HG03378 (cell line): ENCODE measurements at regions not wholly inside any gene's neighbourhood (a gene's known extent, or its start where the extent isn't known, plus 50 kb on each side); places are given as distances from the start of the nearest gene placed in this dataset.

ENCODE experiments used
- ATAC-seq: cut with Tn5 transposase; IDR thresholded peaks from one replicate; pipeline ENCODE4 v1.9.1; 2021; ENCODE audit warnings: mild to moderate bottlenecking, moderate library complexity; ENCODE audit not compliant: unreplicated experiment

DNA sequence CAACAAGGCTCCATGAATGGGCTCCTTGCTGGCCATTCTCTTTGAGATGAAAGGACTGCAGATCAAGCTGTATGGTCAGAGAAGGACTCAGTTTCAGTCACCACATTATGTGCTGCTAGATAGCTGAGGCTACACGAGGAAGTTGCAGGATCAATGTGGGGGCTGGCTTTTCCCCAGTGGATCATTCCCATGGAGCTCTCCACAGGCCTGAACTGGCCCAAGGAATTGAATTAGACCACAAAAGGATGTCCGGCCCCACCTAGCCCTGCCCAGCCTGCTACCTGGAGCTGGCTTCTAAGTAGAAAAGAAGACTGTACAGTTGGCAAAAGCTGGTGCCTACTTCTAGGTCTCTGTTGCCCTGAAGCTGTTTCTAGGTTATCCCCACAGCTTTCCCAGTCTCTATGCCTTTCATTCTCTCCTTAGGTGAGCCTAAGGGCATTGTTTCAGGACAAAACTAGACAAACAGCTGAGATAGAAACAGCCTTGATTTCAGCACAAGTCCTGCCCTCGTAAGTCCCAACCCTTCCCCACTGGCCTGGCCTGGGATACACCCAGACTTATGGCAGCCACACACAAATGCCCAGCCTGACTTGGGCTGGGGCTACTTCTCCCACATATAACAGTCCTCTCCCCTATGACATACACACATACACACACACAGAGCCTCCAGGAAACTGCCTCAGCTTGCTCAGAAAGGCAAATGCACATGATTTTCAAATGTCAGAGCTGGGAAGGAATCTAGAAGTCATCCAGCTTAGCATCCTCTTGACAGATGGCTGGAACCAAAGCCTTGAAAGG lies 129.1 kb upstream of the NCAM1 start:
- ATAC-seq, result no peak

DNA sequence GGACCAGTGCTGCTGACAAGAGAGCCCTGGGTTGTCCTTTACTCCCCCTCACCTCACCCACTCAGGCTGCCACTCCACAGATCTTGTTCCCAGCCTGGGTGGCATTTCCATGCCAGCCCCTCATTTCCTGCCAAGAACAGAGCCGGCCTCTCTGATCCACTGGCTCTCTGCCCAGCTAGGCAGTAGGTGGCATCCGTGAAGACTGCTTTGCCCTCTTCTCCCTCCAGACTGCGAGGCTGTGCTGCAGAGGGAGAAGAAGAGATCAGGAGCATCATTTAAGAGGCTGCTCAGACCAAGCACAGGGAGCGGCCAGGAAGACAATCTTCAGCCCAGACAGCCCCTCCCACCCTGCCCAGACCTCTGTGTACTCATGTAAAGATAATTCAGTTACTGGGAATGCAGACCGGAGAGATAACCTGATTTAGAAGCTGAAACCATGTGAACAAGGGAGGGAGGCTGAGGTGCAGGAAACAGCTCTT lies 126.9 kb upstream of the NCAM1 start:
- ATAC-seq, result no peak

GRCh38 chr11:112835591-112836255 lies 125.5 kb upstream of the NCAM1 start:
- ATAC-seq, result no peak

- no peak for ATAC-seq
Measured at GRCh38 chr11:112836256-112836602, 125.0 kb upstream of the NCAM1 start.

GRCh38 chr11:112837162-112837826 lies 123.9 kb upstream of the NCAM1 start:
- no peak for ATAC-seq

GRCh38 chr11:112839051-112839450 lies 122.2 kb upstream of the NCAM1 start:
- ATAC-seq, result no peak

DNA sequence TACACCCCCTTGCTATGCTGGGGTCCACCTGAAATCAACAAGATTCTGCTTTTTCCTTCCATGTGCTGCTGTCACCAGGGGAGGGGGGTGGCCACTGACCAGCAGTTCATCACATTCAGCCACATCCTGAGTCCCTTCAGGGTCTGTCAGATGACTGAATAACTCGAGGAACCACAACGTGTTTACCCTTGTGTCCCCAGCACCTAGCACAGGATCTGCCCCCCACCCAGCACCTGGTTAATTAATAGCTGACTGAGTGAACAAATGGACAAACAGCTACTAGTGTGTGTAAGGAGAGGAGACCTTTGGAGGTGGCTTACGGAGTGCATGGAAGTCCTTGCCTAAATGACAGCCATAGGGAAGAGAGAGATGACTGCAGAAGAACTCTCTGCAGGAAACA lies 119.5 kb upstream of the NCAM1 start:
- no peak for ATAC-seq

GRCh38 chr11:112842151-112842550 lies 119.1 kb upstream of the NCAM1 start:
- ATAC-seq, result no peak

- no peak for ATAC-seq
Measured at GRCh38 chr11:112844517-112844916, 116.7 kb upstream of the NCAM1 start.

DNA sequence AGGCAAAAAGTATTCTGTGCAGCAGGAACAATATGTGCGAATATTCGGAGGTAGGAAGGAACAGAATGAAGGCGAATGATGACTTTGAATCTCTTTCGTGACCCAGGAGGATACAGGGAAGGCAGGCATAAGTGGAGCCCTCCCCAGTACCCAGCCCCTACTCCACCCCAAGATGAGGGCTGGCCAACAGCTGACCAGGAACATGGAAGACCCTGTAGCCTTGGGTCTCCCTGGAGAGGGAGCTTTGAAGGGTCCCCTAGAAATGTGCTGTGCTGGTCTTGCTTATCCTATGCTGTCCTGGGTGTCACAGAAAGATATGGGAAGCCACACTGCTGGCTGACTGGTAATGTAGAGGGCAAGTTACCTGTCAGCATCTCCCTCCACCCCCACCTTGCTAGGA lies 113.7 kb upstream of the NCAM1 start:
- no peak for ATAC-seq

DNA sequence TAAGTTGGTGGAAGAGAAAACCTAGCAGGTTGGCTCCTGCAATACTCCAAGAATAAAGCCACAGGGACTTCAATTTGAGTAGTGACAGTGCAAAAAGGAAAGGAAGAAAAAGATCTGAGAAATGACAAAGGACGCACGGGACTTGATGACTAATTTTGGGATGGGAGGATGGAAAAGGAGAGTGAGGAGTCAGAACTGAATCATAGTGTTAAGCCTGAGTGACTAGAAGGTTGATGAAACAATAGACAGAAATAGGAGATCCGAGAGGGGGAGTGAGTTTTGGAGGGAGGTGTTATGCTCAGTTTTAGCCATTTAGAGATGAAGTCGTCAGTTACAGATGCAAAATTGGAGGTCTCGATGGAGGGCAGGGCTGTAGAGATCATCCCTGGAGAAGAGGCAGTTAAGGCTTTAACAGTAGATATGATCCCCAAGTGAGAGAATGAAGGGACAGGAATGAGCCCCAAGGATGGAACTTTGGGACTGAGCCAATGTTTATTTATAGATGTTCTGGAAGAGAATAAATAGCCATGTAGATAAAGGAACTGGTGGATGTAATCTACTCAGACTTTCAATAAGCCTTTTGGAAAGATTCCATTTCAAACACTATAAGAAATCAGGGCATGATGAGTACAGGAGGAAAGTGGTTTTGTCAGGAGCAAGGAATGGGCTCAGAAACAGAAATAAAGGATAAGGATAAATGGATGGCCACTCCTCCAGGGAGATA lies 108.9 kb upstream of the NCAM1 start:
- ATAC-seq, result no peak

DNA sequence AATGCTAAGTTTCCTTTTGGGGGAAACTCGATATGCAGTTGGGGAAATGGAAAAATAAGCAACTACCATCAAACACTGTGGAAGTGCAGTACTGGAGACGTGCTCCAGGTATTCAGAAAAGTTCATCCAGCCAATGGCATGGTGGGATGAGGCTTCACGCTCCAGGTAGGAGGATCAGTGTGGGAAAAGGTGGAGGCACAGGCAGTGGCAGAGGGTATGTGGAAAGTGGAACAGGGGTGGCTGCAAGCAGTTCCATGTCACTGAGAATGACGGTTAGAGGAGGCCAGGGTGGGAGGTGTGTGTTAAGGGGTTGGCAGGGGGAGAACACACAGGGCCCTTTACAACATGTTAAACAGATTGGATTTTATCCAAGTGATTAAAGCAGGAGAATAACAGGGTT lies 105.1 kb upstream of the NCAM1 start:
- ATAC-seq, result no peak

DNA sequence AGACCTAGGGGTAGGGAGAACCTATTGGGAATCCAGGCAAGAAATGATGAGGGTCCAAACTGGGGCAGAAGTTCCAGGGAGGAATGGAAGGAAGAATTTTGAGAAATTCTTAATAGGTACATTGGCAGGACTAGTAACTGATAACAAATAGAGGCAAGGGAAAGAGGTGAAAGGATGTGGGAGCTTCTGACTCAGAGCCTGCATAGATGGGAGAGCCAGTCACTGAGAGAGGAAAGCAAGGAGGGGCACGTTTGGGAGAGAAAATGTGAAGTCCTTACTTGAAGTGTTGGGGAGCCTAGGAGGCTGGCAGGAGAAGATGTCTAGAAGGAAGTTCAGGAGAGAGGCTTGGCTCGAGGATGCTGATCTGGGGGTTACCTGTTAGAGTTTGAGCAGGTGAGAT lies 104.6 kb upstream of the NCAM1 start:
- ATAC-seq, result no peak

- no peak for ATAC-seq
Measured at GRCh38 chr11:112858289-112859023, 102.8 kb upstream of the NCAM1 start.

DNA sequence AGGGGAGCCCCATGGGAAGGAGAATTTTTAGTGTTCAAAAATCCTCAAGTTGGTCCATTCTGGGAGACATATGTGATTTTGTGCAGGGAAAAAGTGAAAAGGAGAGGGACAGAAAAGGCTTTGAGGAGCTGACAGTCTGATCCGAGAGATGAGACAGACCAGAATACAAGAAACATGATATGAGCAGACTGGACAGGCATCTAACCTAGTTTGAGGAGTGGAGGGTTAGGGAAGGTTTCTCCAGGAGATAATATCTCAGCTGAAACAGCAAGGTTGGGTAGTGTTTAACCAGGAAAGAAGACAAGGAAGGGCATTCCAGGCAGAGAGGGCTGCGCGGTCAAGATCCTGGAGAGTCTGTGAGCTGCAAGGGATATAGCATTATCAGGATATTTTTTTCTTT lies 101.4 kb upstream of the NCAM1 start:
- ATAC-seq, result no peak

- ATAC-seq, result no peak
Measured at GRCh38 chr11:112861356-112861755, 99.9 kb upstream of the NCAM1 start.

- ATAC-seq, result no peak
Measured at GRCh38 chr11:112863305-112863704, 97.9 kb upstream of the NCAM1 start.

DNA sequence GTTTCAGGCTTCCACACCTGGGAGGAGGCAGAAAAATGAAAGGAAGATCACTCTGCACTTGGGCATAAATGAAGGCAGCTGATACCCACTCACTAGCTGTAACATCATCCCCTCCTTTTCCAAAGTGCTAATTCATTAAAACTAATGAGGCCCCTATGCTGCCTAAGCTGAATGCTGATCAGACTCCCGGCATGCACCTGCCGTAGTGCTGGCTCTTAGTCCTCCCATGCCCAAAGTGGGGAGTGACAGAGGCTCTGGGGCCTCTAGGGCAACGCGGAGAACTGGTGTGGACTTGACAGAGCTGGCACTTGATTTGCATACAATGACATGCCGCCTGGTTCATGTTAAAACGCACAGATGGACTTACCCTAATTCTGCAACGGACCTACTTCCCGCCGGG lies 96.5 kb upstream of the NCAM1 start:
- ATAC-seq, result no peak

DNA sequence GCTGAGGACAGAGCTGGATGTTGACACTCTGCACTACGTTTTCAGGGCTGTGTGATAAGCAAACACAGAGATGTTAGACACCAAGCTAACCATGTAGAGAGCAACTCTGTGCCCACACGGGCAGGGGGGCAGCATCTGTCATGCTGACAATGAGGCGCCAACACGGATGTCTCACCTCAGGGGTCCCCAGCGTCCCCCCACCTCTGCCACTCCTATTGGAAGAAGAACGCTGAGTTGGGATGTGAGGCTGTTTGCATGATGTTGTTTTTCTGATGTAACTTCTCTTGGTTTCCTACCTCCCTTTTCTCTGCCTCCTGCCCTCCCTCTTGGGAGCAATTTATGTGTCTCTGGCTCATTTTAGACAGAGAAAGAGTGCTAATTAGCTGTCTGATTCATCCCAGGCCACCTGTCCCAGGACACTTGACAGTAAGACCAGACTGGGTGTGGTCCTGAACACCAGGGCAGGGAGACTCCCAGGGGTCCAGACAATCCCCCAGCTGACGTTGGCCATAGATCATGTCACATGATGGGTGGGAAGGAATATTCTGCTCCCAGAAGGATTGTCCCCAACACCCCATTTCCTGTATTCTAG lies 89.2 kb upstream of the NCAM1 start:
- ATAC-seq, result no peak

DNA sequence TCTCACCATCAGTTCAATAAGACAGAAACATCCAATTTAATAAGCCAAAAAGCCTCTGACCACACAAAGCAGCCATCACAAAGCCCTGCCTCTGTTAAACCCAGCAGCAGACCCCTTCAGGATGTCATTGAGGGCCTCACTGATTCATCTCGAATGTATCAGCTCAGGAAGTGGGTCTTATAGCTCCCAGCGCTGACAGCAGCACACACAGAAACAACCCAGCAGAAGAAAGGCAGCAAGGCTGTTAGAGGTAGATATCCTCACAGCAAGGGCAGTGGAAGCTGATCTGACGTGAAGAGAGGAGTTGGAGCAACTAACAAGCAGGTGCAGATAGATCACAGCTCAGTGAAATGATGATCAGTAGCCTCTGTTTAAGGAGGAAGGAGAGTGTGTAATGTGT lies 86.2 kb upstream of the NCAM1 start:
- no peak for ATAC-seq
